Dendritic cell treated with granulocyte-macrophage colony-stimulating factor and Interleukin-4, amounts not matched to agents 40 ng/mL and 50 ng/mL, for 4 days (primary cell): ENCODE measurements at regions not wholly inside any gene's neighbourhood (a gene's known extent, or its start where the extent isn't known, plus 50 kb on each side); places are given as distances from the start of the nearest gene placed in this dataset.
"Not testable (repeated sequence)": the region's sequence is repeated elsewhere in the genome, so short reads cannot be mapped to it uniquely, and the experiment has no call there.

Experiments used
- H3K27ac Mint-ChIP-seq: one replicate; pipeline ENCODE4 v1.8.0; 2022; ENCODE audit warnings: mild to moderate bottlenecking, mixed read lengths
- H3K27me3 Mint-ChIP-seq: one replicate; pipeline ENCODE4 v1.8.0; 2022; ENCODE audit warnings: mild to moderate bottlenecking, mixed read lengths
- H3K36me3 Mint-ChIP-seq: one replicate; pipeline ENCODE4 v1.8.0; 2022; ENCODE audit warnings: low read depth, mixed read lengths
- H3K4me1 Mint-ChIP-seq: one replicate; pipeline ENCODE4 v1.8.0; 2022; ENCODE audit warnings: low read depth, mixed read lengths
- H3K4me3 Mint-ChIP-seq: one replicate; pipeline ENCODE4 v1.8.0; 2022; ENCODE audit warnings: mild to moderate bottlenecking, moderate library complexity, mixed read lengths
- H3K9me3 Mint-ChIP-seq: one replicate; pipeline ENCODE4 v1.8.0; 2022; ENCODE audit warnings: mixed read lengths
- intact Hi-C: fragments of 100-400 bp; cut with micrococcal nuclease; formaldehyde crosslinking; loops from one replicate; pipeline ENCODE4 v1.15.0; 2022

DNA sequence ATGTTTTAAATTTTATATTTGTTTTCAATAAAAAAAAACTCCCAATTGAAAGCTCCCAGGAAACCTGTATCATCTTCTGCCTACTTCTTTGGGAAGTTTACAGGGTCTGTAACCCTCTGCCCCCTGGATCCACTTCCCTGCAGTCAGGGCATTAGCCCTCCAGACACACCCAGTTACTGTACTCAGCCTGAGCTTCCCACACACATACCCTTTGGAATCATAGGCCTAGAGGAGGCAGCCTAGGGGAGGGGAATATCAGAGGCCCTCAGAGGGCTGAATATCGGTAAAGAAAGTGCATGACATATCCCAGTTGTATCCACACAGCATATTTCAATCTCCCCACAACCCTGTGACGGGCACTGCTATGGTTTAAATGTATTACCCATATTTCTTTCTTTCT is 56.2 kb upstream of the TFPI start:
- H3K4me1 Mint-ChIP-seq, H3K27me3 Mint-ChIP-seq, H3K36me3 Mint-ChIP-seq, intact Hi-C loops, H3K27ac Mint-ChIP-seq, H3K4me3 Mint-ChIP-seq, H3K9me3 Mint-ChIP-seq: not testable (repeated sequence)

DNA sequence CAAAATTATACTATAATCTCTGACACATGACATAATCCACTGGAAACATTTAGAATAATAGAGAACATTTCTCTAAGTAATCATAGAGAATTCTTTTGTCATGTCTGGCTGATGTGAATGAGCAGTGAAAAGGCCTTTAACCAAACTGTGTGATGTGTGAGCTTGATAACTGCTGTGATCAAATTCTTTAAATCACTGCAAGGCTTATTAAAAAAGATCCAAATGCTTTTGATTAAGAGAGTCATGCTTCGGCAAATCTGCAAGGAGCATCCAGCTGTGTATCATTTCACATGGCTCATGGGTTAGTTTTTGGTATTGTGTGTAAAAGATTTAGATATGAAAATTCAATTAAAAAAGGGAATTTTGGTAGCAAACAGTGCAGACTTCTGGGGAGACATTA is 58.6 kb upstream of the TFPI start:
- intact Hi-C loops: no loop called here

DNA sequence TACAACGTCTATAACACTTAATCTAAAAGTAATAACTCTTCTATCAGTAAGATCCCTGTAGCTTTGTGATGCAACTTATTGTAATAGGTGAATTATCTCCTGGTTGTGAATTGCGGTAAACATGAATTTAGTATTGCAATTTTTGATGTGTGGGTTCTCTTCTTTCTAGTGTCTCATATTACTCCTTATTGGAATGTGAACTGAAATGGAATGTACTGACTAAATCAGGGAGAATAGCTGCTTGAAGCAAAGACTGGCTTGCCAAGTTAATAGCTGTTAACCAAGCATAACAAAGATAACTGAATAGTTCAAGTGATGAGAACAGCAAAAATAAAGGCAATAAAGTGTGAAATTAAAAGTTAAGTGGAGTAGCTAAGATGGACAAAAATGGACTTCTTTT is 60.5 kb upstream of the TFPI start:
- no peaks in the 10 kb centered on the region for H3K27me3 Mint-ChIP-seq
- intact Hi-C loops: no loop called here
- no peaks in the 10 kb centered on the region for H3K9me3 Mint-ChIP-seq
- H3K27ac Mint-ChIP-seq: no peak overlapping the region
- no peak overlapping the region for H3K4me3 Mint-ChIP-seq
- no peaks in the 10 kb centered on the region for H3K36me3 Mint-ChIP-seq
- H3K4me1 Mint-ChIP-seq: no peaks in the 10 kb centered on the region

More for the DNA sequence above, 58.6 kb upstream of the TFPI start:
- no peak overlapping the region for H3K27ac Mint-ChIP-seq
- no peaks in the 10 kb centered on the region for H3K9me3 Mint-ChIP-seq
- no peak overlapping the region for H3K4me3 Mint-ChIP-seq
- no peaks in the 10 kb centered on the region for H3K27me3 Mint-ChIP-seq
- no peaks in the 10 kb centered on the region for H3K36me3 Mint-ChIP-seq
- no peaks in the 10 kb centered on the region for H3K4me1 Mint-ChIP-seq

DNA sequence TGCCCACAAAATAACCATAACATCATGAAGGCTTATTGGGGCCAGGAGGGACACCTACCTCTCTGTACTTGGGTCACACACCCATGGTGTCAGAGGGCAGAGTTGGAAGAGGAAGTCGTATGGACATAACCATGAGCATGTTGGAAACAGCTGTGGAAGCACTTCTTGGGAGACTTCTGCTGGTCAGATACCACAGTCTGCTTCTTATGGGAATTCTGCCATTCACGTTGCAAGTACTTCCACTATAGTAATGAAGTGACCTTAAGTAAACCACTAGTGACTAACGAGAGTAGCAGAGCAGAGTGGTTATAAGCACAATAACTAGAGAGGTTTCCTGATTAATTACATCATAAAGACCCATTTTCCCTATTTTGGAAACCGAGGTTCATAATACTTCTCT is 61.1 kb upstream of the TFPI start:
- Mint-ChIP-seq H3K27ac (no peak overlapping the region), H3K4me1 (no peaks in the 10 kb centered on the region), H3K9me3 (no peaks in the 10 kb centered on the region), H3K27me3 (no peaks in the 10 kb centered on the region), H3K4me3 (no peak overlapping the region), H3K36me3 (no peaks in the 10 kb centered on the region)
- intact Hi-C loops: no loop called here

DNA sequence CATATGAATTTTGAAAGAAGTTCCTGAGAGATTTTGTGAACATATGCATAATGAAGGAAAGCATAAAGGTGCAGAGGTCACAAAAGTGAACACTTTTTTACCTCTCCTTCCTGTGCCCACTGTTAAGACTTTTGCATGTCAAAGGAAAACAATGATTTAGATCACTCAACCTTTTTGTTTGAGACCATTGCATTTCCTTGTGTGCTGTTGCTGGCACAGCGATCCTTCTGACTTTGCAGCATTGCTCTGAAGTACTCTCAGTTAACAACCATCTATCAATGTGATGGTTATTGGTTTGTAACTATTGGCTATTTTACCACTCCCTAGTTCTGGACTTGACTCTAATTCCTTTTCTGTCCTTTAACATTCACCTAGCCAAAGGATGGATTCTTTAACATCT is 61.7 kb upstream of the TFPI start:
- intact Hi-C loops: no loop called here
- H3K27me3 Mint-ChIP-seq: no peaks in the 10 kb centered on the region

DNA sequence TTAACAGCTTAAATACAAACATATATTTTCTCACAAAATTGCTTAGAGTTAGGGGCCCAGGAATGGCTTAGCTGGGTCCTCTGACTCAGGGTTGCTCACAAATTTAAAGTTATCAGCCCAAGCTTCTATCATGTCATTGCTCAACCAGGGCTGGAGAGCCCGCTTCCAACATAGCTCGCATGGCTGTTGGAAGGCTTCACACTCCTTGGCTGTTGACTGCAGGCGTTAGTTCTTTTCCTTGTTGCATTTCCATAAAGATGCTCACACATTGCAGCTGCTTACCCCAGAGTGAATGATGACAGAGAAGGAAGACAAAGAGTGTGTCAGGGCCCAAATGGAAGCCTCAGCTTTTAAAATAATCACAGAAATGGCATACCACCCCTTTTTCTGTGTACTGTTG is 62.9 kb upstream of the TFPI start:
- no peak overlapping the region for H3K4me3 Mint-ChIP-seq
- H3K4me1 Mint-ChIP-seq: no peaks in the 10 kb centered on the region
- H3K27me3 Mint-ChIP-seq: no peaks in the 10 kb centered on the region
- H3K27ac Mint-ChIP-seq: no peak overlapping the region
- no peaks in the 10 kb centered on the region for H3K36me3 Mint-ChIP-seq
- intact Hi-C loops: no loop called here
- no peaks in the 10 kb centered on the region for H3K9me3 Mint-ChIP-seq

More for the DNA sequence above, 61.7 kb upstream of the TFPI start:
- Mint-ChIP-seq H3K27ac (no peak overlapping the region), H3K4me1 (no peaks in the 10 kb centered on the region), H3K4me3 (no peak overlapping the region), H3K9me3 (no peaks in the 10 kb centered on the region), H3K36me3 (no peaks in the 10 kb centered on the region)

DNA sequence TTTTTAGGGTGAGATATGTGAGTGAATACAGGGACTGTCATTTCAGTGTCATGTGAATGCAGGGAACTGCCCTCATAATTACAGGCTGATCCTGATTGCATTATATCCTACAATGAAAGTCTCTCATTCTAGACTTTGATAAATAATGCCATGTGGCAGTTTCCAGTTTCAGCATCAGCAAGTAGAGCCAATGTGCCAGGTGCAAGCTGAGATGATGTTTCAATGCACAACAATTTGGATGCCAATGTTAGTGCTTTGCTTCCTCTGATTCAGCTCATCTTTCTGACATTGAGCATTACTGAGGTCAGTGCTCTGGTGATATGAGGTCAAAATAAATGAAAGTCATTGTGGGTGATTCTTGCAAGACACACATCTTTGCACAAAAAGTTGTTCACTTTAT is 63.7 kb upstream of the TFPI start:
- Mint-ChIP-seq H3K9me3 (no peaks in the 10 kb centered on the region), H3K27me3 (no peaks in the 10 kb centered on the region), H3K4me3 (no peak overlapping the region), H3K4me1 (no peaks in the 10 kb centered on the region), H3K36me3 (no peaks in the 10 kb centered on the region), H3K27ac (no peak overlapping the region)
- intact Hi-C loops: no loop called here

DNA sequence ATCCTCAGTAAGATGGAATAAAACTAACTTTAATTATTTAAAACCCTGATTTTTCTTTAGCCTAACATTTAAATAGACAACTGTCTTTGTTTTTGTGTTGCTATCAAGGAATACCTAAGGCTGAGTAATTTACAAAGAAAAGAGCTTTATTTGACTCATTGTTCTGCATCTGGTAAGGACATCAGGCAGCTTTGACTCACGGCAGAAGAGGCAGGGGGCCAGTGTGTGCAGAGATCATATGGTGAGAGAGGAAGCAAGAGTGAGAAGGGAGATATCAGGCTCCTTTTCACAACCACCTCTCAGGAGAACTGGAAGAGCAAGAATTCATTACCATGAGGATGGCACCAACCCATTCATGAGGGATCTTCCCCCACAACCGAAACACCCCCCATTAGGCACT is 64.6 kb upstream of the TFPI start:
- Mint-ChIP-seq H3K36me3 (no peaks in the 10 kb centered on the region), H3K4me3 (no peak overlapping the region), H3K9me3 (no peaks in the 10 kb centered on the region), H3K27me3 (no peaks in the 10 kb centered on the region), H3K4me1 (no peaks in the 10 kb centered on the region), H3K27ac (no peak overlapping the region)
- intact Hi-C loops: no loop called here

DNA sequence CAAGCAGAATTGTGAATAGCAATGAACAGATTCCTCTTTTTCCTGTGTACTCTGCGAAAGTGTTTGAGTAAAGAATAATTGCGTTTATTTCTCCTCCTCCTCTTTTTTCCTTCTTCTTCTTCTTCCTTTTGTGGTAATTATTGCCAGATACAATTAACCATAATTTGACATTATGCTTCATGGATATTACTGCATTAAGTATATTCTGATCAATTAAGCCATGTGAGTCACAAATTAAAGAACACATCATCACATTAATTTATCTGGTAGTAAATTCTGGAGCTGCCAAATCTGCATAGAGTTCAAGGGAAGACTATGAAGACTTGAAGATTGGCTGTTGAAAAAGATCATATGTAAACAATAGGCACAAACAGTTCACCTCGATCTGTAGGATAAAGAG is 72.9 kb upstream of the TFPI start:
- H3K9me3 Mint-ChIP-seq: peaks cover 30% of the 10 kb centered on the region
- intact Hi-C loops: no loop called here
- no peaks in the 10 kb centered on the region for H3K36me3 Mint-ChIP-seq
- H3K4me1 Mint-ChIP-seq: no peaks in the 10 kb centered on the region
- no peak overlapping the region for H3K27ac Mint-ChIP-seq
- no peak overlapping the region for H3K4me3 Mint-ChIP-seq
- no peaks in the 10 kb centered on the region for H3K27me3 Mint-ChIP-seq

DNA sequence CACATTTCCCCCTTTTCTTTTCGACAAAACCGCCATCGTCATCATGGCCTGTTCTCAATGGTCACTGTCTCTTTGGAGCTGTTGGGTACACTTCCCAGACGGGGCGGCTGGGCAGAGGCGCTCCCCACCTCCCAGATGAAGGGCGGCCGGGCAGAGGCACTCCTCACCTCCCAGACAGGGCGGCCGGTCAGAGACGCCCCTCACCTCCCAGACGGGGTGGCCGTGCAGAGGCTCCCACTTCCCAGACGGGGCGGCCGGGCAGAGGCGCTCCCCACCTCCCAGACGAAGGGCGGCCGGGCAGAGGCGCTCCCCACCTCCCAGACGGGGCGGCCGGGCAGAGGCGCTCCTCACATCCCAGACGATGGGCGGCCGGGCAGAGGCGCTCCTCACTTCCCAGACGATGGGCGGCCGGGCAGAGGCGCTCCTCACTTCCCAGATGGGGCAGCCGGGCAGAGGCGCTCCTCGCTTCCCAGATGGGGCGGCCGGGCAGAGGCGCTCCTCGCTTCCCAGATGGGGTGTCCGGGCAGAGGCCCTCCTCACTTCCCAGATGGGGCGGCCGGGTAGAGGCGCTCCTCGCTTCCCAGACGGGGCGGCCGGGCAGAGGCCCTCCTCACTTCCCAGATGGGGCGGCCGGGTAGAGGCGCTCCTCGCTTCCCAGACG is 82.6 kb upstream of the TFPI start:
- H3K36me3 Mint-ChIP-seq, H3K4me1 Mint-ChIP-seq, H3K27ac Mint-ChIP-seq, H3K27me3 Mint-ChIP-seq, intact Hi-C loops, H3K4me3 Mint-ChIP-seq: not testable (repeated sequence)
- peaks cover 30% of the 10 kb centered on the region for H3K9me3 Mint-ChIP-seq

DNA sequence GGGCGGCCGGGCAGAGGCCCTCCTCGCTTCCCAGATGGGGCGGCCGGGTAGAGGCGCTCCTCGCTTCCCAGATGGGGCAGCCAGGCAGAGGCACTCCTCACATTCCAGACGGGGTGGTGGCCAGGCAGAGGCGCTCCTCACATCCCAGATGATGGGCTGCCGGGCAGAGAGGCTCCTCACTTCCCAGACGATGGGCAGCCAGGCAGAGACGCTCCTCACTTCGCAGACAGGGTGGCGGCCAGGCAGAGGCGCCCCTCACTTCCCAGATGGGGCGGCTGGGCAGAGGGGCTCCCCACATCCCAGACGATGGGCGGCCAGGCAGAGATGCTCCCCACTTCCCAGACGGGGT is 83.1 kb upstream of the TFPI start:
- H3K27ac Mint-ChIP-seq, H3K4me1 Mint-ChIP-seq, H3K4me3 Mint-ChIP-seq, H3K36me3 Mint-ChIP-seq, intact Hi-C loops, H3K27me3 Mint-ChIP-seq: not testable (repeated sequence)
- peaks cover 28% of the 10 kb centered on the region for H3K9me3 Mint-ChIP-seq

DNA sequence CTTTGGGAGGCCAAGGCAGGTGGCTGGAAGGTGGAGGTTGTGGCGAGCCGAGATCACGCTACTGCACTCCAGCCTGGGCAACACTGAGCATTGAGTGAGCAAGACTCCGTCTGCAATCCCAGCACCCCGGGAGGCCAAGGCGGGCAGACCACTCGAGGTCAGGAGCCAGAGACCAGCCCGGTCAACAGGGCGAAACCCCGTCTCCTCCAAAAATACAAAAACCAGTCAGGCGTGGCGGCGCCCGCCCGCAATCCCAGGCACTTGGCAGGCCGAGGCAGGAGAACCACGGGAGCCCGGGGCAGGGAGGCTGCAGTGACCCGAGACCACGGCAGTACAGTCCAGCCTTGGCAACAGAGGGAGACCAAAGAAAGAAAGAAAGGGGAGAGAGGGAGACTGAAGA is 83.5 kb upstream of the TFPI start:
- H3K36me3 Mint-ChIP-seq, H3K27ac Mint-ChIP-seq, H3K4me1 Mint-ChIP-seq, intact Hi-C loops, H3K4me3 Mint-ChIP-seq, H3K27me3 Mint-ChIP-seq: not testable (repeated sequence)
- peaks cover 28% of the 10 kb centered on the region for H3K9me3 Mint-ChIP-seq

DNA sequence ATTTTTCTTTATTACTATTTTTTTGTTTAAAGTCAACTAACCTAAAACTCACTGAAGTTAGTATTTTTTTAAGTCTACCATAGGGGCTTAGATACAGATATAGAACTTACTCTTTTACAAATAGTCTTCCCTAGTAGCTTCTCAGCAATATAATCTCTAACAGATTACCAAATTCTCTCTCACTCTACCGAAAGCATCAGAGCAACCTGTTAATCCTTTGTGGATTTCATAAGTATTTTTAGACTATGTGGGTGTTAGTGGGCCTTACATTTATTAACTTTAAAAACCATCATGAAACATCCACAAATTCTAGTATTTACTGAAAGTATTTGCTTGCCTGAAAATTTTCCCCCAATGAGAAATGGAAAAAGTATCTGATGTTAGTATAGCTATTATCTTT is 84.6 kb upstream of the TFPI start:
- intact Hi-C loops: no loop called here
- Mint-ChIP-seq H3K36me3 (no peaks in the 10 kb centered on the region), H3K4me3 (no peak overlapping the region), H3K4me1 (no peaks in the 10 kb centered on the region), H3K9me3 (peaks cover 28% of the 10 kb centered on the region), H3K27me3 (no peaks in the 10 kb centered on the region), H3K27ac (no peak overlapping the region)

DNA sequence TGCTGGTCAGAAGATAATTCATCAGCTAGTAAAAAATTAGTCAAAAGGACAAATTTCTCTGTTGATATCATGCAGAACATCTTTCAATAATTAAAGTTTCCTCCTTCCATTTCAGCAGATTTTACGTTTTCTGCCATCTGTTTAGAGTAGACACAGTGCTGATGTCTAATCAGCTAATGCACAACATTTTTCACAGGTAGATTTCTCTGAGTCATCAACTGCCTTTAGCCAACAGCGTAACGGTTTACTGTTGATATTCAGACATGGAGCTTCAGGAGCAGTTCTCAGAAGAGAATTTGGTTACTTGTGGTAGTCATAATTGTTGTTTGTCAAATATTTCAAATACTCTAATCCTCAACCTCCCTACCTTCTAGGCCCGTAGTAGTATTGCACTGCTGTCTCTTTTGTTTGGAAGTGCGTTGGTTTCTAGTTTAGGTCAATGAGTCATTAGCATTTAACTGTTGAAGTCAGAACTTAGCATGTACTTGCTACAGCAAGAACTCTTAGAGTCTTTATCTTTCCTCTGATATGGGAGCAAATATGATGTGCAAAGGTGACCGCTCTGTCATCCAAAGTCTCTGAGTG is 86.8 kb upstream of the TFPI start:
- Mint-ChIP-seq H3K4me1 (no peaks in the 10 kb centered on the region), H3K27ac (no peak overlapping the region), H3K4me3 (no peak overlapping the region), H3K36me3 (no peaks in the 10 kb centered on the region), H3K9me3 (peaks cover 14% of the 10 kb centered on the region), H3K27me3 (no peaks in the 10 kb centered on the region)
- intact Hi-C loops: no loop called here

DNA sequence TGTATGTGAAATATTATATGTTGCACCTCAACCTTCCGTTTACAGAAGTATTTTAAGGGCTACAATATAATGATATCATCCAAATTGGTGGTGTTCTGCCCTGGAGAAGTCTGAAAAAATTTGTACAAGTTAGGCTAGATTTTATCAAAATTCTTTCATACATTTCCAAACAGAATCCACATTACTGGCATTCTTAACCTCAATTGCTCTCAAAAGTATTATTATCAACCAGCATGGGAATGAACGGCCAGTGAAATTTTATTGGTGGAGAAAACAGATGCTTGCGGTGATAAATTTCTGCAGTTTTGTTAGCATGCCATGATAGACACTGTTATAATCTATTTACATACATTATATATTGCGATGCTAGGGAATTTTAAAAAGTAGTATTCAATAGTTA is 88.3 kb upstream of the TFPI start:
- Mint-ChIP-seq H3K4me1 (no peaks in the 10 kb centered on the region), H3K9me3 (peaks cover 6% of the 10 kb centered on the region), H3K27me3 (no peaks in the 10 kb centered on the region), H3K36me3 (no peaks in the 10 kb centered on the region), H3K4me3 (no peak overlapping the region), H3K27ac (no peak overlapping the region)
- intact Hi-C loops: no loop called here
